Activated CD8-positive, alpha-beta T cell treated with anti-CD3 and anti-CD28 coated beads for 36 hours (primary cell): ENCODE measurements at regions not wholly inside any gene's neighbourhood (a gene's known extent, or its start where the extent isn't known, plus 50 kb on each side); places are given as distances from the start of the nearest gene placed in this dataset.
"Not testable (repeated sequence)": the region's sequence is repeated elsewhere in the genome, so short reads cannot be mapped to it uniquely, and the experiment has no call there.

Experiments used
- ATAC-seq: fragments of 200-7000 bp; cut with Tn5 transposase; one replicate; pipeline ENCODE4 v1.10.0; 2021; ENCODE audit warnings: mild to moderate bottlenecking, moderate library complexity
- CTCF ChIA-PET: fragments of 350-600 bp; sonication (Branson Sonifier 250); formaldehyde crosslinking; loops from one replicate; lab custom pipeline; 2021; ENCODE audit warnings: antibody characterized with exemption; lab: Charles Lee
- POLR2A ChIA-PET: fragments of 350-600 bp; sonication (Branson Sonifier 250); formaldehyde crosslinking; loops from one replicate; lab custom pipeline; 2021; ENCODE audit warnings: antibody characterized with exemption; lab: Charles Lee
- DNase-seq: peaks from one replicate; pipeline ENCODE4 v3.0.0-alpha.2; 2020
- H3K27ac Mint-ChIP-seq: one replicate; pipeline ENCODE4 v1.8.0; 2021; ENCODE audit warnings: mild to moderate bottlenecking, mixed read lengths
- H3K27me3 Mint-ChIP-seq: one replicate; pipeline ENCODE4 v1.8.0; 2021; ENCODE audit warnings: mixed read lengths
- H3K36me3 Mint-ChIP-seq: one replicate; pipeline ENCODE4 v1.8.0; 2021; ENCODE audit warnings: low read depth, mixed read lengths
- H3K4me1 Mint-ChIP-seq: one replicate; pipeline ENCODE4 v1.8.0; 2021; ENCODE audit warnings: low read depth, mixed read lengths
- H3K4me3 Mint-ChIP-seq: one replicate; pipeline ENCODE4 v1.8.0; 2021; ENCODE audit warnings: mild to moderate bottlenecking, moderate library complexity, mixed read lengths
- H3K9me3 Mint-ChIP-seq: one replicate; pipeline ENCODE4 v1.8.0; 2021; ENCODE audit warnings: mixed read lengths
- CTCF ChIP-seq: fragments of 200-600 bp; IDR thresholded peaks from one replicate; pipeline ENCODE4 v1.8.0; 2022; ENCODE audit warnings: antibody characterized with exemption, mild to moderate bottlenecking
- intact Hi-C: fragments of 100-400 bp; cut with micrococcal nuclease; formaldehyde crosslinking; loops from one replicate; pipeline ENCODE4 v1.10.0; 2022

GRCh38 chr9:73327149-73327548 lies 175.5 kb downstream of the ANXA1 start:
- no peak for DNase-seq
- ATAC-seq, result no peak
- no peaks in the 10 kb centered on the region for H3K36me3 Mint-ChIP-seq
- no peaks in the 10 kb centered on the region for H3K9me3 Mint-ChIP-seq
- H3K4me3 Mint-ChIP-seq, result no peak overlapping the region
- no peak overlapping the region for H3K27ac Mint-ChIP-seq
- ChIA-PET CTCF (no interaction called here), POLR2A (no interaction called here)
- H3K27me3 Mint-ChIP-seq, result no peaks in the 10 kb centered on the region
- H3K4me1 Mint-ChIP-seq, result no peaks in the 10 kb centered on the region
- intact Hi-C loops, result no loop called here
- TF ChIP-seq CTCF, result no peak

GRCh38 chr9:73337182-73337581 lies 185.5 kb downstream of the ANXA1 start:
- H3K4me1 Mint-ChIP-seq, ATAC-seq, DNase-seq, H3K9me3 Mint-ChIP-seq, intact Hi-C loops, H3K27me3 Mint-ChIP-seq, H3K27ac Mint-ChIP-seq, H3K36me3 Mint-ChIP-seq, CTCF ChIA-PET, POLR2A ChIA-PET, H3K4me3 Mint-ChIP-seq: not testable (repeated sequence)

GRCh38 chr9:73344060-73344459 lies 192.4 kb downstream of the ANXA1 start:
- H3K4me3 Mint-ChIP-seq, result no peak overlapping the region
- H3K36me3 Mint-ChIP-seq, result no peaks in the 10 kb centered on the region
- no peak for TF ChIP-seq CTCF
- H3K9me3 Mint-ChIP-seq, result no peaks in the 10 kb centered on the region
- H3K27me3 Mint-ChIP-seq, result no peaks in the 10 kb centered on the region
- POLR2A ChIA-PET, result no interaction called here
- intact Hi-C loops, result no loop called here
- ATAC-seq, result no peak
- CTCF ChIA-PET, result no interaction called here
- DNase-seq, result no peak
- no peak overlapping the region for H3K27ac Mint-ChIP-seq
- no peaks in the 10 kb centered on the region for H3K4me1 Mint-ChIP-seq

GRCh38 chr9:73347123-73347522 lies 195.5 kb downstream of the ANXA1 start:
- Mint-ChIP-seq H3K9me3 (no peaks in the 10 kb centered on the region), H3K4me3 (no peak overlapping the region), H3K36me3 (no peaks in the 10 kb centered on the region), H3K27ac (no peak overlapping the region), H3K4me1 (no peaks in the 10 kb centered on the region), H3K27me3 (no peaks in the 10 kb centered on the region)
- ATAC-seq, result no peak
- TF ChIP-seq CTCF, result no peak
- CTCF ChIA-PET, result no interaction called here
- POLR2A ChIA-PET, result no interaction called here
- intact Hi-C loops, result no loop called here
- DNase-seq, result no peak

GRCh38 chr9:73347720-73348119 lies 196.1 kb downstream of the ANXA1 start:
- DNase-seq (no peak), ATAC-seq (no peak)
- H3K4me3 Mint-ChIP-seq, result no peak overlapping the region
- H3K27ac Mint-ChIP-seq, result no peak overlapping the region
- H3K4me1 Mint-ChIP-seq, result no peaks in the 10 kb centered on the region
- POLR2A ChIA-PET, result no interaction called here
- H3K9me3 Mint-ChIP-seq, result no peaks in the 10 kb centered on the region
- CTCF ChIA-PET, result no interaction called here
- H3K36me3 Mint-ChIP-seq, result no peaks in the 10 kb centered on the region
- intact Hi-C loops, result no loop called here
- H3K27me3 Mint-ChIP-seq, result no peaks in the 10 kb centered on the region
- no peak for TF ChIP-seq CTCF

GRCh38 chr9:73348471-73348870 lies 196.8 kb downstream of the ANXA1 start:
- ATAC-seq (no peak), DNase-seq (no peak)
- intact Hi-C loops, result no loop called here
- POLR2A ChIA-PET, result no interaction called here
- H3K9me3 Mint-ChIP-seq, result no peaks in the 10 kb centered on the region
- no peak overlapping the region for H3K27ac Mint-ChIP-seq
- CTCF ChIA-PET, result no interaction called here
- no peaks in the 10 kb centered on the region for H3K27me3 Mint-ChIP-seq
- no peak for TF ChIP-seq CTCF
- no peak overlapping the region for H3K4me3 Mint-ChIP-seq
- no peaks in the 10 kb centered on the region for H3K36me3 Mint-ChIP-seq
- no peaks in the 10 kb centered on the region for H3K4me1 Mint-ChIP-seq
